Immature natural killer cell (primary cell): ENCODE measurements at regions not wholly inside any gene's neighbourhood (a gene's known extent, or its start where the extent isn't known, plus 50 kb on each side); places are given as distances from the start of the nearest gene placed in this dataset.

Experiments
- DNase-seq, 3 donors: peaks; one replicate each; pipeline ENCODE4 v3.0.0; 2022; ENCODE audit warnings: mixed read lengths in 1 of 3
- H3K27ac Mint-ChIP-seq, 6 donors: one replicate each; pipeline ENCODE4 v1.8.0; 2020; ENCODE audit warnings: mixed read lengths in 6 of 6, mild to moderate bottlenecking in 5 of 6, inconsistent platforms in 4 of 6, moderate library complexity in 3 of 6
- H3K27me3 Mint-ChIP-seq, 3 donors: one replicate each; pipeline ENCODE4 v1.8.0; 2020 to 2021; ENCODE audit warnings: low read depth in 3 of 3, mild to moderate bottlenecking in 3 of 3, mixed read lengths in 3 of 3, moderate library complexity in 3 of 3, inconsistent platforms in 1 of 3
- H3K36me3 Mint-ChIP-seq, 3 donors: one replicate each; pipeline ENCODE4 v1.8.0; 2020; ENCODE audit warnings: mixed read lengths in 3 of 3, inconsistent platforms in 2 of 3, mild to moderate bottlenecking in 2 of 3
- H3K4me1 Mint-ChIP-seq, 2 donors: one replicate each; pipeline ENCODE4 v1.8.0; 2020; ENCODE audit warnings: inconsistent platforms in 2 of 2, mild to moderate bottlenecking in 2 of 2, mixed read lengths in 2 of 2, moderate library complexity in 1 of 2
- H3K4me3 Mint-ChIP-seq, 5 donors: one replicate each; pipeline ENCODE4 v1.8.0; 2020; ENCODE audit warnings: mild to moderate bottlenecking in 5 of 5, mixed read lengths in 5 of 5, inconsistent platforms in 3 of 5, moderate library complexity in 3 of 5
- H3K9me3 Mint-ChIP-seq, 6 donors: one replicate each; pipeline ENCODE4 v1.8.0; 2020; ENCODE audit warnings: mild to moderate bottlenecking in 6 of 6, mixed read lengths in 6 of 6, inconsistent platforms in 4 of 6, moderate library complexity in 3 of 6

DNA sequence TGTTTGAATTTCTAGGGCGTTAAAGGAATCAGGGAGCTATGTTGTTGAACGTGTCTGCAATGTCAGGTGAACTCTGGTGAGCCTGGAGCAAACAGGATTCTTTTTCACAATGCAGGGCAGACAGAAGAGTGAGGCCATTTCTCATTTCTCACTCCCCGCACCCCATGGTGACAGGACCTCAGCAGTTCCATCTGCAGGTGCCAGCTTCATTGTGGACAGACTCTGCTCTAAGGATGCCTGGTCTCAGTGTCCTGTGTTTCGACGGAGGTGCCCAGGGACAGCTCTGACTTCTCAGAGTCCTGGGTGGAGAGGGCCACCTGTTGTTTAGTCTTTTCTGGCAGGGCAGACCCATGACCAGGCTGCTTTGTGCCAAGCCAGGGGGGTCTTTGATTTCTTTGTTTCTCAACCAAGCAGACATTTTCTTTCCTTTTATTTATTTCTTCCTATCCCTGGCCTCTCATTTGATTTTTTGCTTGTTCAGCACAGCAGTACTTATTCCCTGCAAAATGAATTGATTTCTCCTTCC lies 201.5 kb downstream of the RNF144A start:
- H3K27me3 Mint-ChIP-seq: peaks cover 0 to 4% (median 2%) of the 10 kb centered on the region in 3 donors
- peaks cover 0 to 14% (median 12%) of the 10 kb centered on the region in 3 donors for H3K36me3 Mint-ChIP-seq
- DNase-seq: no peak
- H3K4me1 Mint-ChIP-seq: no peaks in the 10 kb centered on the region
- peaks cover 0 to 14% (median 4%) of the 10 kb centered on the region in 6 donors for H3K9me3 Mint-ChIP-seq
- H3K27ac Mint-ChIP-seq: no peak overlapping the region
- no peak overlapping the region for H3K4me3 Mint-ChIP-seq

DNA sequence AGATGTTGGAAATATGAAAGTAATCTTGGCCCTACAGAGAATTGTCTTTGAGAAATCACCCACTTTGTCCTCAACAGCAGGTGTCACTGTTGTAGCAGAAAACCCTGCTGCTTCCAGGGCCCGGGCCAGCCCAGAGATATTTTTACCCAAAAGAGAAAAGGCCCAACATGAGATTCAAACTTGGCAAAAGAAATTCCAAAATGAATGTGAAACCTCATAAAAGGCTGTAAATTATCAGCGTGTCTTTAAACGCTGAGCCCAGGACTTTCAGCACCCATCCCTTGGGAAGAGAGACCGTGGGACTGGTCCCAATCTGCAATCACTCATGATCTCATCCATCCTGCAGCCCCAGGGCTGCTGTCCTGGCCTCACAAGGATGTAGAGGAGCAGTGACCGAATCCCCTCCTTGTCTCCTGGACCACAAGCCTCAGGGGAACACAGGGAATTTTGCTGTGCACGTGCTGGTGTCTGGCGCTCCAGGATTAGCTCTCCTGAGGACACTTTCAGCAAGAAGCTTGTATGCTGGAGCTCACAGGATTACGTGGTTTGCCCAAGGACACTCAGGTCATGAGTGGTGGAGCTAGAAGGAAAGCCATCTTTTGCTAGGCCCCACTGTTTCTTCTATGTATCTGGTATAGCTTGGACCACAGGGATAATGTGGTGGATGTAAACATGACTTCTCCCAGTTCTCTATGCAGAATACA lies 202.1 kb downstream of the RNF144A start:
- H3K4me1 Mint-ChIP-seq: no peaks in the 10 kb centered on the region
- peaks cover 0 to 12% (median 10%) of the 10 kb centered on the region in 3 donors for H3K36me3 Mint-ChIP-seq
- DNase-seq: no peak
- peaks cover 0 to 8% (median 2%) of the 10 kb centered on the region in 6 donors for H3K9me3 Mint-ChIP-seq
- no peak overlapping the region for H3K27ac Mint-ChIP-seq
- peaks cover 0 to 4% (median 0%) of the 10 kb centered on the region in 3 donors for H3K27me3 Mint-ChIP-seq
- H3K4me3 Mint-ChIP-seq: no peak overlapping the region

DNA sequence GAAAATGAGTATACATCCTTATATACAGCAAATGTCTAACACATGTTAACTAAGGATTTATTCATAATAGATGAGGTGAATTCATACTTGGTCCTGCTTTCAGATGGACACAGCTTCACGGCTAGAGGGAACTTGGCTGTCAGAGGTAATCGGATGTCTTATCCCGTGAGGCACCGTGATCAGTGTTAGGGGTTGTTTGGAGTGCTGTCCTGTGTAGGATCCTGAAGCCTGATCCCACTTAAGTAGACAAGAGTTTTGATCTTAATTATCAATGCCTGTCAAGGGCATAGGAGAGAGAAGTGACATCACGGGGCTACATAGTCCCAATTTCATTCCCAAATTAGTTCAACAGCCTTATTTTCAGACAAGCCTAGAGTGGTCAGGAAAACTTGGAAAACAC lies 204.6 kb downstream of the RNF144A start:
- DNase-seq: no peak
- Mint-ChIP-seq H3K27ac (no peak overlapping the region), H3K36me3 (no peaks in the 10 kb centered on the region), H3K27me3 (peaks cover 0 to 4% (median 0%) of the 10 kb centered on the region in 3 donors), H3K9me3 (no peaks in the 10 kb centered on the region), H3K4me1 (no peaks in the 10 kb centered on the region), H3K4me3 (no peak overlapping the region)

DNA sequence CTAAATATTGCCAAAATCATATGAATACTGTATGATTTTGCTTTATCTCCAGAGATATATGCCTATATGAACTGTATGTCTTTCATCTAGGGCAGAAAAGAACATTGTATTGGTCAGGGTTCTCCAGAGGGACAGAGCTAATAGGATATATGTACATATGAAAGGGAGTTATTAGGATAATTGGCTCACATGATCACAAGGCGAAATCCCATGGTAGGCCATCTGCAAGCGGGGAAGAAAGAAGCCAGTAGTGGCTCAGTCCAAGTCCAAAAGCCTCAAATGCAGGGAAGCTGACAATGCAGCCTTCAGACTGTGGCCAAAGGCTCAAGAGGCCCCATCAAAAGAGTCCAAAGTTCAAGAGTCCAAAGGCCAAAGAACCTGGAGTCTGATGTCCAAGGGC lies 209.9 kb downstream of the RNF144A start:
- peaks cover 0 to 8% (median 0%) of the 10 kb centered on the region in 3 donors for H3K27me3 Mint-ChIP-seq
- H3K27ac Mint-ChIP-seq: no peak overlapping the region
- no peak overlapping the region for H3K4me3 Mint-ChIP-seq
- H3K36me3 Mint-ChIP-seq: no peaks in the 10 kb centered on the region
- no peaks in the 10 kb centered on the region for H3K9me3 Mint-ChIP-seq
- no peaks in the 10 kb centered on the region for H3K4me1 Mint-ChIP-seq
- no peak for DNase-seq

DNA sequence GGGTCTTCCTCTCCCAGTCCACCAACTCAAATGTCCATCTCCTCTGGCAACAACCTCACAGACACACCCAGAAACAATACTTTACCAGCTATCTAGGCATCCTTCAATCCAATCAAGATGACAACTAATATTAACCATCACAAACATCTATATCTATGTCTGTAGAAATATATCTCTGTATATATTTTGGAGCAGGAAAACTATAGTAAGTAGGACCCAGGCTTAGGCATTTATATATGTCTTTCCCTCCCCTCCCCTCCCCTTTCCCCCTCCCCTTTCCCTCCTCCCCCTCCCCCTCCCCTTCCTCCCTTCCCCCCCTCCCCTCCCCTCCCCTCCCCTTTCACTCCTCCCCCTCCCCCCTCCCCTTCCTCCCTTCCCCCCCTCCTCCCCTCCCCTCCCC lies 210.5 kb downstream of the RNF144A start:
- no peaks in the 10 kb centered on the region for H3K36me3 Mint-ChIP-seq
- no peak overlapping the region for H3K27ac Mint-ChIP-seq
- peaks cover 0 to 8% (median 0%) of the 10 kb centered on the region in 3 donors for H3K27me3 Mint-ChIP-seq
- no peak for DNase-seq
- H3K4me1 Mint-ChIP-seq: no peaks in the 10 kb centered on the region
- no peaks in the 10 kb centered on the region for H3K9me3 Mint-ChIP-seq
- no peak overlapping the region for H3K4me3 Mint-ChIP-seq

DNA sequence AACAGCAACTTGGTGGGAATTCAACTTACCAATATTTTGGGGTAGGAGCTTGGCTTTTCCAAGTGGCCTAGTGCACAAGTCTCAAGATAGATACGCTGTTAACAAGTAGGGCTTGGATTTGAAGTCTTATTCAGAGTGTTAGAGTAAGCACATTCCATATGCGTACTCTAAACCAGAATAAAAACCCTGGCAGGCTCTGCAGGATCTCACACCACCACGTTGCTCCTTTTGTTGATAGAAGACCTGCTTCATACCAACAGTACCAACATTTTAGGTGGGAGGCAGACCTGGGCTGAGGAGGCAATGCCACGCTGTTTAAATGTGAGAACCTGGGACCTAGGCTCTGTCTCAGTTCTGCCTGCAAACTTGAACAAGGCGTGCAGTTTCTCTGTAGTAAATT lies 214.0 kb downstream of the RNF144A start:
- H3K9me3 Mint-ChIP-seq: no peaks in the 10 kb centered on the region
- no peak for DNase-seq
- H3K27me3 Mint-ChIP-seq: peaks cover 0 to 9% (median 0%) of the 10 kb centered on the region in 3 donors
- peaks cover 0 to 3% (median 0%) of the 10 kb centered on the region in 3 donors for H3K36me3 Mint-ChIP-seq
- H3K27ac Mint-ChIP-seq: no peak overlapping the region
- H3K4me3 Mint-ChIP-seq: no peak overlapping the region
- no peaks in the 10 kb centered on the region for H3K4me1 Mint-ChIP-seq

DNA sequence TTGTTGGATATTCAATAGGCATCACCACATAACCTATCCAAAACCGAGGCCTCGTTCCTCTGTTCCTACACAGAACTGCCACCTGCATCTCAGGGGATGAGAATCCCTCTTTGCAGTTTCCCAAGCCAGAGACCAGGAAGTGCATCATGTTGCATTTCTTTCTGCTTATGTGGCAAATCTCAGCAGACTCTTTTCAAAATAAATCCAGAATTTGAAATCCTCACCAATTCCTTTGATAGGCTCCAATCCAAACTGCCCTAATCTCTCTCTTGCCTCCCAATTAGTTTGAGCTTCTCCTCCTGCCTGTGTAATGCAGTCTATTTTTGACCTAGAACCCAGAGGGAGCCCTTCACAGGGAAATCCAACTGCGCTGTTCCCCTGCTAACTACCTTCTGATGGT lies 215.5 kb downstream of the RNF144A start:
- Mint-ChIP-seq H3K27ac (no peak overlapping the region), H3K4me1 (no peaks in the 10 kb centered on the region), H3K4me3 (no peak overlapping the region), H3K9me3 (no peaks in the 10 kb centered on the region), H3K27me3 (peaks cover 0 to 6% (median 0%) of the 10 kb centered on the region in 3 donors), H3K36me3 (peaks cover 0 to 3% (median 0%) of the 10 kb centered on the region in 3 donors)
- no peak for DNase-seq

DNA sequence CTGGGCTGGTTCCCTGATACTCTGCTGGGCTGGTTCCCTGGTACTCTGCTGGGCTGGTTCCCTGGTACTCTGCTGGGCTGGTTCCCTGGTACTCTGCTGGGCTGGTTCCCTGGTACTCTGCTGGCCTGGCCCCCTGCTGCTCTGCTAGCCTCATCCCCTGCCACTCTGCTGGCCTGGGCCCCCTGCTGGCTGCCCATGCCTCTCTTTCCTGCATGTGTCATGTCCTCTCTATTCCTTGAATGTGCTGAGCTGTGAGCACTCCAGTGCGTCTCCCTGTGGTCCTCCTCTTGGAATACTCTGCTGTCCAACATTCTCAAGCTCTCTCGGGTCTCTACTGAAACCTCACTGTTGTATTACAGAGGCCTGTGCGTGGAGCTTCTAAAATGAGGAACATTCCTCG lies 216.3 kb downstream of the RNF144A start:
- H3K36me3 Mint-ChIP-seq: peaks cover 0 to 3% (median 0%) of the 10 kb centered on the region in 3 donors
- no peak for DNase-seq
- no peak overlapping the region for H3K4me3 Mint-ChIP-seq
- peaks cover 0 to 6% (median 0%) of the 10 kb centered on the region in 3 donors for H3K27me3 Mint-ChIP-seq
- no peaks in the 10 kb centered on the region for H3K9me3 Mint-ChIP-seq
- no peaks in the 10 kb centered on the region for H3K4me1 Mint-ChIP-seq
- no peak overlapping the region for H3K27ac Mint-ChIP-seq

DNA sequence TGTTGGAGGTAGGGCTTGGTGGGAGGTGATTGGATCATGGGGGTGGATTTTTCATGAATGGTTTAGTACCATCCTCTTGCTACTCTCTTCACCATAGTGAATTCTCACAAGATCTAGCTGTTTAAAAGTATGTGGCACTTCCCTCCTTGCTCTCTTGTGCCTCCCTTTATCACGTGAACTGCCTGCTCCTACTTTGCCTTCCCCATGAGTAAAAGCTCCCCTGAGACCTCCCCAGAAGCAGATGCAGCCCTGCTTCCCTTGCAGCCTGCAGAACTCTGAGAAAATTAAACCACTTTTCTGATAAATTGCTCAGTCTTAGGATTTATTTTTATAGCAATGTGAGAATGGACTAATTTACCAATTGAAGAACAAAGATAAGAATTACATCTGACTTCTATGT lies 223.1 kb downstream of the RNF144A start:
- H3K36me3 Mint-ChIP-seq: peaks cover 0 to 3% (median 0%) of the 10 kb centered on the region in 3 donors
- no peak overlapping the region for H3K27ac Mint-ChIP-seq
- H3K4me1 Mint-ChIP-seq: peaks cover 2 to 15% of the 10 kb centered on the region in 2 donors
- H3K9me3 Mint-ChIP-seq: peaks cover 0 to 7% (median 0%) of the 10 kb centered on the region in 6 donors
- DNase-seq: no peak
- no peak overlapping the region for H3K4me3 Mint-ChIP-seq
- H3K27me3 Mint-ChIP-seq: peaks cover 2 to 6% (median 4%) of the 10 kb centered on the region in 3 donors

DNA sequence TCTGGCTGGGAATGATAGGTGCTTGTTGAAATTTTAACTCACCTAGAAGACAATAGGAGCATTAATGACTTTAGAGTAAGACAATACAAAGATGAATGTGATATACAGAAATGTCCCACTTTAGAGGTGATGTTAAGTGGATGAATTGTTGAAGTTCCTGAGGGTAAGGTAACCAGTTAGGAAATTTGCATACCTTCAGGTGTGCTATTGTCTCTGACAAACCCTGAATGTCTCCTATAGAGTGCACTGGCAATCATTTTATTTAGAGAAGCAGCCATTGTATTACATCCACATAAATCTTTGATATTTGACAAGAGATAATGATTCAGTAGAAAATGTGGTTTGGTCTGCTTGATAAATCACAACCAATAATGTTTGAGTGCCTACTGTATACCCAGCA lies 228.5 kb downstream of the RNF144A start:
- Mint-ChIP-seq H3K36me3 (peaks cover 0 to 7% (median 0%) of the 10 kb centered on the region in 3 donors), H3K27ac (peak overlapping the region in 1 of 6 donors; percentile 9), H3K4me1 (peaks cover 2 to 23% of the 10 kb centered on the region in 2 donors), H3K4me3 (no peak overlapping the region), H3K27me3 (peaks cover 2% of the 10 kb centered on the region in 3 donors), H3K9me3 (peaks cover 0 to 7% (median 0%) of the 10 kb centered on the region in 6 donors)
- no peak for DNase-seq

DNA sequence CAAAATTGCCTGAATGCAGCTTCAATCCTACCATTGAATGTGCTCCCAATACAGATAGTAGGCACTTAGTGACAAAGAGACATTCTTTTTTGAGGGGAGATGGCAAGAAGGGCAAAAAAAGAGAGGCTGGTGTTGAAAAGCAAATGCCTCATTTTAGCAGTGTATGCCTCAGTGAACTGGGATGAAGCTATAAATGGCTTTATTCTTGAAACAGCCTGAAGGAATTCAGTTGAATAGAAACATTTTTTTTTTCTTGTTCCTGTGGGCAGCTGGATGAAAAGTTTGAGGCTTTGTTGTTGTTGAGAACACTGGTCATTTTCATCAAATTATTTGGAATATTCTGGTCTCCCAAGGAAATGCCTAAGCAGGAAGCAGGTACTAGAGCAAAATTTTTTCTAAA lies 228.9 kb downstream of the RNF144A start:
- peaks cover 0 to 11% (median 0%) of the 10 kb centered on the region in 6 donors for H3K9me3 Mint-ChIP-seq

DNA sequence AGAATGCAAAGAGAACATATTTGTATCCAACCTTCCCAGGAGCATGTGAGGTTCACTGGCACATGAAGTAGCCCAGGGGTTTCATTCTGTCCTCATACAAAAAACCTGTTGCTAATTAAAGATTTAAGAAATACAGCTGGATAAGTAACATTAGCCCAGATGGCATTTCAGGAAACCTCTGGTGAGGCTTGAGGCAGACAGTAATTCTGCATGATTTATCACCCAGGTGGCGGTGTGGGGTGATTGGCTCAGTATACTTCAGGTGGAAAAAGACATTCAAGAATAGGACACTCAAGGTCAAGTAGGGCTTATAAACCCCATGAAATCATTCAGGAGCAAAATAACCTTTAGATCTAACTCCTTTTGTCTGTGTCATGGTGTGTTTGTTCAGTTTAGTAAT lies 237.4 kb downstream of the RNF144A start:
- peaks cover 0 to 21% (median 12%) of the 10 kb centered on the region in 6 donors for H3K9me3 Mint-ChIP-seq
- H3K4me1 Mint-ChIP-seq: no peaks in the 10 kb centered on the region
- H3K4me3 Mint-ChIP-seq: no peak overlapping the region
- peaks cover 5 to 17% (median 6%) of the 10 kb centered on the region in 3 donors for H3K27me3 Mint-ChIP-seq
- peaks cover 0 to 5% (median 4%) of the 10 kb centered on the region in 3 donors for H3K36me3 Mint-ChIP-seq
- no peak for DNase-seq
- no peak overlapping the region for H3K27ac Mint-ChIP-seq

More for the DNA sequence above, 228.9 kb downstream of the RNF144A start:
- Mint-ChIP-seq H3K4me3 (no peak overlapping the region), H3K27me3 (peaks cover under 1 to 2% (median 2%) of the 10 kb centered on the region in 3 donors), H3K27ac (no peak overlapping the region), H3K36me3 (peaks cover 0 to 6% (median 0%) of the 10 kb centered on the region in 3 donors), H3K4me1 (peaks cover 2 to 23% of the 10 kb centered on the region in 2 donors)
- DNase-seq: no peak

DNA sequence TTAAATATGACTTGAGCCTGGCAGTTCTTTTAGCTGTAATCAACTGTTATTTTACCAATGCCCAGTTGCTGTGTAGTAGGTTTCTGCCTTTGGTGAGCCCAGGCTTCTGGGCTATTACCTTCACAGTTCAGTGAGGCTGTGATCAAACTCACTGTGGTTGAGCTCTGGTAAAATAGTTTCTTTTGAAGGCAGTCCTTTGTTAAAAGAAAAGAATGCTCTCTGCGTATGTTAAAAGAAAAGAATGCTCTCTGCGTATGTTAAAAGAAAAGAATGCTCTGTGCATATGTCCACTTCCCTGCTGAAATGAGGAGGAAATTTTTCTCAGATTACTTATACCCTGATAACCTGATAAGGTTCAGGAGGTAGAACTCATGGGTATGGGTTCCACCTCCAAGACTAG lies 244.3 kb downstream of the RNF144A start:
- no peak for DNase-seq
- Mint-ChIP-seq H3K27ac (no peak overlapping the region), H3K36me3 (peaks cover 0 to 7% (median 5%) of the 10 kb centered on the region in 3 donors), H3K4me3 (no peak overlapping the region), H3K4me1 (no peaks in the 10 kb centered on the region), H3K27me3 (peaks cover 3 to 8% (median 6%) of the 10 kb centered on the region in 3 donors), H3K9me3 (peaks cover 0 to 5% (median 0%) of the 10 kb centered on the region in 6 donors)

DNA sequence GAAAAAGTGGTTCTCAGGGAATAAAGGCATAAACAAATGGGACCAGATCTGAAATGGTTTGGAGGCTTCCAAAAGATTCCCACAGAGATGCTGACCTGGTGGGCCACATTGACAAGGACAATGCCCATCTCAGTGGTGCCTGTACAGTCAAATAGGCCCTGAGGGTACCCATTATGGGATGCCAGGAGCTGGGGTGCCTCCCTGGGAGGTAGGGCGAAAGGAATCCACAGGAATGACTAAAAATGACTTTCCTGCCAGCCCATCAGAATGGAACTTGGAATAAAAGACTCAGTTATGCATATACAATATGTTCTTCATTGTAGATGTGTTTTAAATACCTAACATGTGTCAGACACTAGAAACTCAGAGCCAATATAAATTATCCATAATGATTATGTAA lies 248.5 kb downstream of the RNF144A start:
- Mint-ChIP-seq H3K36me3 (peaks cover 0 to 4% (median 0%) of the 10 kb centered on the region in 3 donors), H3K27me3 (peaks cover 1 to 7% (median 5%) of the 10 kb centered on the region in 3 donors), H3K4me3 (no peak overlapping the region), H3K9me3 (peaks cover 0 to 3% (median 0%) of the 10 kb centered on the region in 6 donors), H3K27ac (no peak overlapping the region), H3K4me1 (no peaks in the 10 kb centered on the region)
- DNase-seq: no peak
